ENCODE measurements at regions not wholly inside any gene's neighbourhood (a gene's known extent, or its start where the extent isn't known, plus 50 kb on each side); places are given as distances from the start of the nearest gene placed in this dataset.

GRCh38 chr4:41425650-41426049 is 112.3 kb upstream of the LIMCH1 start:
- Histone ChIP-seq H3K27ac (no peak overlapping the region), H3K4me3 (no peak overlapping the region)
- no peak for DNase-seq (ENCODE audit: low spot score)
- TF ChIP-seq CTCF (IDR thresholded peaks at IDR 0.05): no peak

GRCh38 chr4:41426539-41426938 is 111.4 kb upstream of the LIMCH1 start:
- DNase-seq (ENCODE audit: low spot score): no peak
- H3K4me3 ChIP-seq: no peak overlapping the region
- H3K27ac ChIP-seq: peak overlapping the region; percentile 25 to 68
- no peak for TF ChIP-seq CTCF (IDR thresholded peaks at IDR 0.05)

GRCh38 chr4:41427306-41427882 is 110.6 kb upstream of the LIMCH1 start:
- no peak for TF ChIP-seq CTCF (IDR thresholded peaks at IDR 0.05)
- Histone ChIP-seq H3K27ac (peak overlapping the region; percentile 25 to 68), H3K4me3 (no peak overlapping the region)
- DNase-seq (ENCODE audit: low spot score): no peak

GRCh38 chr4:41427931-41428600 is 109.9 kb upstream of the LIMCH1 start:
- no peak for DNase-seq (ENCODE audit: low spot score)
- TF ChIP-seq CTCF (IDR thresholded peaks at IDR 0.05): no peak
- no peak overlapping the region for H3K4me3 ChIP-seq
- peak overlapping the region; percentile 25 to 50 for H3K27ac ChIP-seq

GRCh38 chr4:41428601-41429279 is 109.2 kb upstream of the LIMCH1 start:
- H3K27ac ChIP-seq: peak overlapping the region; percentile 25 to 50
- H3K4me3 ChIP-seq: no peak overlapping the region
- DNase-seq (ENCODE audit: low spot score): no peak
- no peak for TF ChIP-seq CTCF (IDR thresholded peaks at IDR 0.05)

- peak overlapping the region; percentile 25 to 73 for H3K27ac ChIP-seq
- H3K4me3 ChIP-seq: no peak overlapping the region
- TF ChIP-seq CTCF (IDR thresholded peaks at IDR 0.05): no peak
- no peak for DNase-seq (ENCODE audit: low spot score)
Measured at GRCh38 chr4:41429280-41429669, 108.7 kb upstream of the LIMCH1 start.

GRCh38 chr4:41430792-41431191 is 107.2 kb upstream of the LIMCH1 start:
- TF ChIP-seq CTCF (IDR thresholded peaks at IDR 0.05): no peak
- no peak overlapping the region for H3K4me3 ChIP-seq
- DNase-seq (ENCODE audit: low spot score): no peak
- H3K27ac ChIP-seq: peak overlapping the region; percentile 61 to 73

Measured in coronary artery (tissue), 2 donors.